Small intestine (tissue), 7 donors: ENCODE measurements at regions not wholly inside any gene's neighbourhood (a gene's known extent, or its start where the extent isn't known, plus 50 kb on each side); places are given as distances from the start of the nearest gene placed in this dataset.

Experiments used
- DNase-seq, 2 donors: peaks; one replicate each; pipeline versions ENCODE4 v3.0.0 to v3.0.0-alpha.2; 2013
- FAIRE-seq: peaks from 2 replicates; lab custom pipeline; 2012; peaks lifted over from hg19 to GRCh38; lab: Jason Lieb, UNC
- H3K27ac ChIP-seq, 3 donors: one replicate each; pipeline ENCODE4 v1.5.1; 2013; ENCODE audit warnings: low read length in 2 of 3, mild to moderate bottlenecking in 2 of 3, control low read depth in 1 of 3, inconsistent platforms in 1 of 3, low read depth in 1 of 3, moderate library complexity in 1 of 3
- H3K27me3 ChIP-seq, 3 donors: one replicate each; pipeline ENCODE4 v1.6.1; 2013; ENCODE audit warnings: low read length in 3 of 3, inconsistent platforms in 1 of 3; ENCODE audit not compliant: control insufficient read depth in 3 of 3, insufficient read depth in 3 of 3
- H3K36me3 ChIP-seq, 3 donors: one replicate each; pipeline ENCODE4 v1.6.1; 2013; ENCODE audit warnings: low read length in 3 of 3, inconsistent platforms in 1 of 3, low read depth in 1 of 3, mild to moderate bottlenecking in 1 of 3, moderate library complexity in 1 of 3; ENCODE audit not compliant: control insufficient read depth in 3 of 3, insufficient read depth in 2 of 3
- H3K4me1 ChIP-seq, 3 donors: one replicate each; pipeline ENCODE4 v1.6.1; 2013; ENCODE audit warnings: low read length in 2 of 3, inconsistent platforms in 1 of 3, low read depth in 1 of 3, mild to moderate bottlenecking in 1 of 3, moderate library complexity in 1 of 3; ENCODE audit not compliant: control insufficient read depth in 3 of 3, insufficient read depth in 2 of 3
- H3K4me3 ChIP-seq, 3 donors: one replicate each; pipeline ENCODE4 v1.5.1; 2013; ENCODE audit warnings: low read length in 3 of 3, control low read depth in 1 of 3, inconsistent platforms in 1 of 3, low read depth in 1 of 3, mild to moderate bottlenecking in 1 of 3, moderate library complexity in 1 of 3
- H3K9me3 ChIP-seq, 2 donors: one replicate each; pipeline ENCODE4 v1.6.1; 2013; ENCODE audit warnings: low read depth in 1 of 2, low read length in 1 of 2; ENCODE audit not compliant: control insufficient read depth in 2 of 2, insufficient read depth in 1 of 2
- WGBS, 3 donors: extraction: QIAGEN DNeasy Blood & Tissue Kit; methylation state at CpG; one replicate each; pipeline ENCODE4 v1.1.7; 2013; 5-methylcytosine and 5-hydroxymethylcytosine counted together
- donor health status: healthy with polysubstance abuse.
- donor health status: control.
- donor health status: control.
- donor health status: Bipolar disorder and iron deficiency.
- donor health status: healthy.

GRCh38 chr7:153588586-153588985 lies 463.6 kb upstream of the DPP6 start:
- Histone ChIP-seq H3K36me3 (no peaks in the 10 kb centered on the region), H3K4me3 (no peak overlapping the region), H3K9me3 (peaks cover 0 to 14% of the 10 kb centered on the region in 2 donors), H3K4me1 (no peaks in the 10 kb centered on the region), H3K27me3 (no peaks in the 10 kb centered on the region), H3K27ac (no peak overlapping the region)
- WGBS, 3 donors = 63 to 75% (median 75%) methylated on average over 5 of the region's 5 CpGs
- DNase-seq (no peak), FAIRE-seq (no peak)

GRCh38 chr7:153590136-153590535 lies 462.1 kb upstream of the DPP6 start:
- H3K27ac ChIP-seq = no peak overlapping the region
- no peaks in the 10 kb centered on the region for H3K36me3 ChIP-seq
- no peak for DNase-seq
- H3K4me3 ChIP-seq = no peak overlapping the region
- H3K27me3 ChIP-seq = no peaks in the 10 kb centered on the region
- no peak for FAIRE-seq
- no peaks in the 10 kb centered on the region for H3K4me1 ChIP-seq
- 83 to 89% (median 84%) methylated on average over 16 of the region's 16 CpGs for WGBS, 3 donors
- H3K9me3 ChIP-seq = peaks cover 0 to 17% of the 10 kb centered on the region in 2 donors

GRCh38 chr7:153590571-153590970 lies 461.6 kb upstream of the DPP6 start:
- Histone ChIP-seq H3K27ac (no peak overlapping the region), H3K4me3 (no peak overlapping the region), H3K9me3 (peaks cover 0 to 17% of the 10 kb centered on the region in 2 donors), H3K36me3 (no peaks in the 10 kb centered on the region), H3K4me1 (no peaks in the 10 kb centered on the region), H3K27me3 (no peaks in the 10 kb centered on the region)
- FAIRE-seq (no peak), DNase-seq (no peak)
- 87 to 89% (median 88%) methylated on average over 11 of the region's 11 CpGs for WGBS, 3 donors

GRCh38 chr7:153607354-153607753 lies 444.8 kb upstream of the DPP6 start:
- Histone ChIP-seq H3K27me3 (no peaks in the 10 kb centered on the region), H3K4me1 (no peaks in the 10 kb centered on the region), H3K27ac (no peak overlapping the region), H3K4me3 (no peak overlapping the region), H3K36me3 (no peaks in the 10 kb centered on the region), H3K9me3 (peaks cover 0 to 10% of the 10 kb centered on the region in 2 donors)
- FAIRE-seq (no peak), DNase-seq (no peak)
- WGBS, 3 donors = 27 to 62% (median 55%) methylated on average over 3 of the region's 3 CpGs

- Histone ChIP-seq H3K4me1 (no peaks in the 10 kb centered on the region), H3K27ac (no peak overlapping the region), H3K36me3 (no peaks in the 10 kb centered on the region), H3K9me3 (peaks cover 0 to 1% of the 10 kb centered on the region in 2 donors), H3K27me3 (no peaks in the 10 kb centered on the region), H3K4me3 (no peak overlapping the region)
- DNase-seq (no peak), FAIRE-seq (no peak)
- WGBS, 3 donors = 16 to 25% (median 20%) methylated on average over 8 of the region's 8 CpGs
Observed at GRCh38 chr7:153616711-153617325, 435.4 kb upstream of the DPP6 start.

- peaks cover 0 to 3% of the 10 kb centered on the region in 2 donors for H3K9me3 ChIP-seq
- H3K36me3 ChIP-seq = no peaks in the 10 kb centered on the region
- no peak for DNase-seq
- H3K4me3 ChIP-seq = no peak overlapping the region
- no peaks in the 10 kb centered on the region for H3K4me1 ChIP-seq
- FAIRE-seq = no peak
- H3K27ac ChIP-seq = no peak overlapping the region
- H3K27me3 ChIP-seq = no peaks in the 10 kb centered on the region
Observed at GRCh38 chr7:153627323-153627722, 424.9 kb upstream of the DPP6 start.

GRCh38 chr7:153628406-153628805 lies 423.8 kb upstream of the DPP6 start:
- Histone ChIP-seq H3K4me3 (no peak overlapping the region), H3K27me3 (no peaks in the 10 kb centered on the region), H3K4me1 (no peaks in the 10 kb centered on the region), H3K27ac (no peak overlapping the region), H3K36me3 (no peaks in the 10 kb centered on the region), H3K9me3 (no peaks in the 10 kb centered on the region)
- FAIRE-seq (no peak), DNase-seq (no peak)
- WGBS, 3 donors = 72 to 77% (median 76%) methylated on average over 6 of the region's 6 CpGs

GRCh38 chr7:153628825-153629224 lies 423.4 kb upstream of the DPP6 start:
- Histone ChIP-seq H3K9me3 (no peaks in the 10 kb centered on the region), H3K36me3 (no peaks in the 10 kb centered on the region), H3K27ac (no peak overlapping the region), H3K4me3 (no peak overlapping the region), H3K4me1 (no peaks in the 10 kb centered on the region), H3K27me3 (no peaks in the 10 kb centered on the region)
- DNase-seq (no peak), FAIRE-seq (no peak)
- WGBS, 3 donors = 41 to 75% (median 45%) methylated on average over 1 of the region's 1 CpG

GRCh38 chr7:153638821-153639435 lies 413.3 kb upstream of the DPP6 start:
- no peaks in the 10 kb centered on the region for H3K27me3 ChIP-seq
- FAIRE-seq = no peak
- no peak overlapping the region for H3K27ac ChIP-seq
- H3K4me3 ChIP-seq = no peak overlapping the region
- DNase-seq = no peak
- WGBS, 3 donors = 81 to 87% (median 81%) methylated on average over 10 of the region's 10 CpGs
- H3K9me3 ChIP-seq = peaks cover 2 to 13% of the 10 kb centered on the region in 2 donors
- no peaks in the 10 kb centered on the region for H3K36me3 ChIP-seq
- H3K4me1 ChIP-seq = no peaks in the 10 kb centered on the region
